HL-60 (cell line): ENCODE measurements at regions not wholly inside any gene's neighbourhood (a gene's known extent, or its start where the extent isn't known, plus 50 kb on each side); places are given as distances from the start of the nearest gene placed in this dataset.

Experiments
- GABPA ChIP-seq: IDR thresholded peaks from 2 replicates; pipeline ENCODE4 v1.6.1; 2012; ENCODE audit warnings: low read depth
- POLR2AphosphoS5 ChIP-seq: IDR thresholded peaks from 2 replicates; pipeline ENCODE4 v1.6.1; 2012; ENCODE audit warnings: low read depth
- REST ChIP-seq: IDR thresholded peaks from 2 replicates; pipeline ENCODE4 v1.6.1; 2012; ENCODE audit warnings: low read depth; ENCODE audit not compliant: insufficient replicate concordance
- SPI1 ChIP-seq: IDR thresholded peaks from 2 replicates; pipeline ENCODE4 v1.6.1; 2012; ENCODE audit warnings: low read depth, mild to moderate bottlenecking, borderline replicate concordance
- TF ChIP-seq, protein P1 (sequence below): IDR thresholded peaks from one replicate; pipeline ENCODE4 v1.5.1; 2011; ENCODE audit warnings: low read length, control low read depth, inconsistent platforms; ENCODE audit not compliant: insufficient read depth

- TF ChIP-seq, protein P1, sequence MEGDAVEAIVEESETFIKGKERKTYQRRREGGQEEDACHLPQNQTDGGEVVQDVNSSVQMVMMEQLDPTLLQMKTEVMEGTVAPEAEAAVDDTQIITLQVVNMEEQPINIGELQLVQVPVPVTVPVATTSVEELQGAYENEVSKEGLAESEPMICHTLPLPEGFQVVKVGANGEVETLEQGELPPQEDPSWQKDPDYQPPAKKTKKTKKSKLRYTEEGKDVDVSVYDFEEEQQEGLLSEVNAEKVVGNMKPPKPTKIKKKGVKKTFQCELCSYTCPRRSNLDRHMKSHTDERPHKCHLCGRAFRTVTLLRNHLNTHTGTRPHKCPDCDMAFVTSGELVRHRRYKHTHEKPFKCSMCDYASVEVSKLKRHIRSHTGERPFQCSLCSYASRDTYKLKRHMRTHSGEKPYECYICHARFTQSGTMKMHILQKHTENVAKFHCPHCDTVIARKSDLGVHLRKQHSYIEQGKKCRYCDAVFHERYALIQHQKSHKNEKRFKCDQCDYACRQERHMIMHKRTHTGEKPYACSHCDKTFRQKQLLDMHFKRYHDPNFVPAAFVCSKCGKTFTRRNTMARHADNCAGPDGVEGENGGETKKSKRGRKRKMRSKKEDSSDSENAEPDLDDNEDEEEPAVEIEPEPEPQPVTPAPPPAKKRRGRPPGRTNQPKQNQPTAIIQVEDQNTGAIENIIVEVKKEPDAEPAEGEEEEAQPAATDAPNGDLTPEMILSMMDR = no peak
- TF ChIP-seq REST (no peak), GABPA (no peak), POLR2AphosphoS5 (no peak), SPI1 (no peak)
Measured at GRCh38 chr16:73545290-73545689, 497.4 kb upstream of the ZFHX3 start.
